GM21526 (cell line): ENCODE measurements at regions not wholly inside any gene's neighbourhood (a gene's known extent, or its start where the extent isn't known, plus 50 kb on each side); places are given as distances from the start of the nearest gene placed in this dataset.

ENCODE experiments used
- ATAC-seq: cut with Tn5 transposase; IDR thresholded peaks from one replicate; pipeline ENCODE4 v1.9.1; 2021; ENCODE audit warnings: moderate library complexity; ENCODE audit not compliant: unreplicated experiment, low FRiP score

DNA sequence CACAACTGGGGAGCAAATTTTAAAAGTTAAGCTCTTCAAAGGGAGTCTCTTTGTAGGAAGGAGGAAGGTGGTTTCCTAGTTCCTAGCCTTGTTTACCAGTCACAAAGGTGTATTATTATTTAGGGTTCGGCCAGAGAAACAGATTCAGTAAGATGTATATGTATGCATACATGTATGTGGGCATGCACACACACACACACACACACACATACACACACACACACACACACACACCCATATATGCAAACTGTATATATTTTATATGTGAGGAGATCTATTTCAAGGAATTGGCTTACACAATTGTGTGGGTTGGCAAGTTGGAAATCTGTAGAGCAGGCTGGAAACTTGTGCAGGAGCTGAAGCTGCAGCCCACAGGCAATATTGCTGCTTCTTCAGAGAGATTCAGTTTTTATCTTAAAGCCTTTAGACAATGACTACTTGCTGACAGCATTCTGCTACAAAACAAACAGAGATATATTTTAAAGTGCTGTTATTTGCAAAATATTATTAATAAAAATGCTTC lies 75.3 kb upstream of the DNAH5 start:
- no peak for ATAC-seq

DNA sequence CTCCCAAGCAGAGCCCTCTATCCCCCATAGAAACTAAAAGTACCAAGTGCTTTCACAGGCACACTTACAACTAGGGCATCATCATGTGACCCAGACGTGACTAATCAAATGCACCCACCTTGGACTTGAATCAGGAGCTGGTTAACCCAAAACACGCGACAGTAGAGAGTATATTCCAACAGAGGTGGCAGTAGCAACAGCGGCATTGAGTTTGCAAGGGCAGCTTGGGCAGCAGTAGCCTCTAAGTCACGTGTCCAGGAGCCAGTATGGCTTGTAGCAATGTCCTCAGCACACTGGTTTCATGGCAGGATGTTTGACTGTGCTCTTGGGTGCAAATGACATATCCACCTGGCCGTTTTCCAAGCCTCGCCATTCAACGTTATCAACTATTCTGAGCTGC lies 73.4 kb upstream of the DNAH5 start:
- no peak for ATAC-seq

DNA sequence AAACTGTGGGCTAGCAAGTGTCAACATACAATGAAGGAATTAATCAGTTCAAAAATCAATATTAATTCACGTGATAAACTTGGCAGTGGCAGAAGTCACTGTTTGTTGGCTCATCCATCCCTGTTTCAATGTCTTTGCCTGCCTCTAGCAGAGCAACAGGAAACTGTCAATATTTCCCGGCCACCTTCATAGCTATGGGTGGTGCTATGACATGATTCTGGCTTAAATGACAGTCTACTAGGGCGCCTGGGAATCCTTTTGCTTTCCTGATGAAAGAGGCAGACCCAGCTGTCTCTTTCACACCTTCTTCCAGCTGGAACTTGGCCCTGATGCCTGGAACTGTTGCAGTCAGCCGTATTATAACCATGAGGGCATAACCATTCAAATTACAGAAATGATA lies 72.1 kb upstream of the DNAH5 start:
- ATAC-seq: no peak

DNA sequence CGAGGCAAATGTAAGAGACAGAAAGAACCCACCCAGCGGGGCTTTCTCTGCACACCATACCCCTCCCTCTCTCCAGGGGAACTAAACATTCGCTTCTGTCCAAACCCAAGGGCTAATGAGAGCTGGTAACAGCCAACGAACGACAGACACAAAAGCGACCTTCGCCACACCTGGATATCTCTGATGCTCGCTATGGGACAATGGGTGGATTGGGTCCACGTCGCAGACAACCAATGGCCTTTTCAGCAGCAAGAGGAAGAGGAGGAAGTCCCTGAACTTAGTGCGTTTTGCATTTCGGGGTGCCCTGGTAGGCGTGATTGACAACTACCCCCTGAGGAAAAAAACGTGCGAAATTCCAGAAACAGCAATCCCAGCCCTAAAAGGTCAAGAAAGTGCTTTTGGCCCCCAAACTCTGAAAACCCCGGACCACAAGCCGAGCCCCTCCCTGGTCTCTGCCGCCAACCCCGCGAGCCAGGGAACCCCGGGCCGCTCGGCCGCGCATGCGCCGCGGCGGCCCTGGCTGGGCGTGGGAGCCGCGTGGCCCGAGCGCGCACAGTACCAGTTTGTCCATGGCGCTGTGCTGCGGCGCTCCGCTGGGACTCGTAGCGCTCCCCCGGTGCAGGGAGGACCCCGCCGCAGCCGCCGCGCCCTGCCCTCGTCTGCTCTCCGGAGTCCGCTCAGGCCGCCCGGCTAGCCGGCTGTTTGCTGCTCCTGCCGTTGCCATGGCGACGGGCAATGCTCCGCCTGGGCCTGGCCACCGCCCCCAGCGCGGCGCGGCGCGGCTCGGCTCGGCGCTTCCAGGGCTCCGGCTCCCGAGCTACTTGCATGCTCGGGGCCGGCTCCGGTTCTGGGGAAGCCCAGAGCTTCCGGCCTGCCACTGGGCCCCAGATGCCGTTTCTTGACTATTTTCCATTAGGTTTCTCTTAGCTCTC lies 66.9 kb upstream of the DNAH5 start:
- ATAC-seq: peak; percentile 97

GRCh38 chr5:14009575-14009974 lies 65.1 kb upstream of the DNAH5 start:
- no peak for ATAC-seq

- ATAC-seq: no peak
These were observed 64.4 kb upstream of the DNAH5 start for GRCh38 chr5:14008819-14009311.

- no peak for ATAC-seq
These were observed 62.5 kb upstream of the DNAH5 start for GRCh38 chr5:14006823-14007520.

GRCh38 chr5:14004598-14005394 lies 60.3 kb upstream of the DNAH5 start:
- no peak for ATAC-seq

DNA sequence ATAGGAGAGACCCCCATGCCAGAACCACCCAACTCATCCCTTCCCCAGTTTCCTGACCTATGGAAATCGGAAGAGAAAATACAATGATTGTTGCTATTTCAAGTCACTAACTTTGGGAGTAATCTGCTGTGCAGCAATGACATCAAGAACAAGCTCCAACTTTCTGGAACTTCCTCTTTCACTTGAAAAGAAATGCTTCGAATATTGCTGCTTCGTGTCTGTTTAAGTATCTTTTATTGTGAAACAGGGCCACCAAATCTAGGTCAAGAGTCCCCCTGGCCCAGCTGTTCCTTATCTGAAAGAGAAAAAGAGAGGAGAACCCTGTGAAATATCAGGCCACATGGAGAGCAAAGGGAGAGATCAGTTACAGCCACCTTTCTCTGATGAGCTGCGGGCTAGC lies 59.4 kb upstream of the DNAH5 start:
- no peak for ATAC-seq

- no peak for ATAC-seq
These were observed 59.0 kb upstream of the DNAH5 start for GRCh38 chr5:14003513-14003912.

DNA sequence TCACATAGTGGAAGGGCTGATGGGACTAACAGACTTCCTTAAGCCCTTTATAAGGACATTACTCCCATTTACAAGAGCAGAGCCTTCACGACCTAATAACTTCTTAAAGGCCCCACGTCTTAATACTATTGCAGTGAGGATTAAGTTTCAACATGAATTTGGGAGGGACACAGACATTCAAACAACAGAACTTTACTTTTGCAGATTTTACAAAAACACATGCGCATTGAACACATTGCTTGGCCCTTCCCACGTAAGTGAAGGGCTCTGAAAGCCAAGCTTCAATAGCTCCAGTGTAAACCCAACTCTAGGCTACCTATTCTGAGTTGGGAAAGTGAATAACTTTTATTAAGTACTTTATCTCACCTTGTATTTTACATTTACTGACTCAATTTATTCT lies 53.8 kb upstream of the DNAH5 start:
- ATAC-seq: no peak

DNA sequence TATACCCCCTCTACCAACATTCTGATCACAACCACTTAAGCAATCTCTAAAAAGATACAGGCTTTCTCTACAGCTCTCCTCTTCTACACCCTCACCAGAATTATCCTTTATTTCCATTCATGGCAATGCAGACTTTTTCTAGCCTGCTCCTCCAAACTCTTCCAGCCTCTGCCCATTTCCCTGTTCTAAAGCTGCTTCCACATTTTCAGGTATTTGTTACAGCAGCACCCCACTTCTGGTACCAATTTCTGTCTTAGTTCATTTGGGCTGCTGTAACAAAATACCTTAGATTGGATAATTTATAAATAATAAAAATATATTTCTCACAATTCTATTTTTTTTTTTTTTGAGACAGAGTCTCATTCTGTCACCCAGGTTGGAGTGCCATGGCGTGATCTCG lies 53.0 kb upstream of the DNAH5 start:
- ATAC-seq: no peak

- ATAC-seq: no peak
These were observed 50.2 kb upstream of the DNAH5 start for GRCh38 chr5:13994621-13995253.
